ENCODE measurements at regions not wholly inside any gene's neighbourhood (a gene's known extent, or its start where the extent isn't known, plus 50 kb on each side); places are given as distances from the start of the nearest gene placed in this dataset.

DNA sequence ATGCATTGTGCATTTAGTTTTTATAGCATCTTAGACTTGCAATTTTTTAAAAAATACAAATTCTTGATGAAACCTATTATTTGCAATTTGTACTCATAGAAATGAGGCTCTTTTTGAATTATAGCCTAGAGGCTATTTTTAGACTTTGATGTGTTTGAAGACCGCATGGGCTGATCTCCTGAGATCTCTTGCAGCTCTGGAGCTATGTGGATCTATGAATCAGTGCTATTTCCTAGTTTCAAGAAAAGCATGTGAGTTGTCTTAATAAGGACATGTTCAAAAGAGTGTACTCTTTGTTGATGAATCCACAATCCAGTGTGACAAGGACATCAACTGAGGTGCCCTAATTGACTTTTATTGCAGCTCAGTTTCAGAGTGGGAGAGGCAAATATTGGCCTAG, 620.5 kb downstream of the ETS1 start:
- TF ChIP-seq POLR2A (IDR thresholded peaks at IDR 0.05; ENCODE audit: low read depth, low read length) (no peak), TAF1 (IDR thresholded peaks at IDR 0.05; ENCODE audit: borderline replicate concordance, low read depth, low read length) (no peak), POLR2AphosphoS5 (IDR thresholded peaks at IDR 0.05; ENCODE audit: low read depth, low read length) (no peak)
